Osteocyte (in vitro differentiated cells): ENCODE measurements at regions not wholly inside any gene's neighbourhood (a gene's known extent, or its start where the extent isn't known, plus 50 kb on each side); places are given as distances from the start of the nearest gene placed in this dataset.

ENCODE experiments used
- DNase-seq: peaks from one replicate; pipeline ENCODE4 v3.0.0; 2021; ENCODE audit warnings: mixed read lengths; ENCODE audit not compliant: unreplicated experiment; ENCODE audit errors: extremely low spot score
- H3K27ac Mint-ChIP-seq: one replicate; pipeline ENCODE4 v1.8.0; 2021; ENCODE audit warnings: mild to moderate bottlenecking, mixed read lengths; ENCODE audit not compliant: unreplicated experiment
- H3K27me3 Mint-ChIP-seq: one replicate; pipeline ENCODE4 v1.8.0; 2021; ENCODE audit warnings: mixed read lengths; ENCODE audit not compliant: unreplicated experiment
- H3K36me3 Mint-ChIP-seq: one replicate; pipeline ENCODE4 v1.8.0; 2021; ENCODE audit warnings: mixed read lengths; ENCODE audit not compliant: unreplicated experiment
- H3K4me1 Mint-ChIP-seq: one replicate; pipeline ENCODE4 v1.8.0; 2021; ENCODE audit warnings: mixed read lengths; ENCODE audit not compliant: unreplicated experiment
- H3K4me3 Mint-ChIP-seq: one replicate; pipeline ENCODE4 v1.8.0; 2021; ENCODE audit warnings: mild to moderate bottlenecking, moderate library complexity, mixed read lengths; ENCODE audit not compliant: unreplicated experiment
- H3K9me3 Mint-ChIP-seq: one replicate; pipeline ENCODE4 v1.8.0; 2021; ENCODE audit warnings: mixed read lengths; ENCODE audit not compliant: unreplicated experiment
- TF ChIP-seq, protein P1 (sequence below): fragments of 200-600 bp; sonication (generic); IDR thresholded peaks from 2 replicates; pipeline ENCODE4 v1.5.0; 2021; ENCODE audit warnings: antibody characterized with exemption, mild to moderate bottlenecking, moderate library complexity

DNA sequence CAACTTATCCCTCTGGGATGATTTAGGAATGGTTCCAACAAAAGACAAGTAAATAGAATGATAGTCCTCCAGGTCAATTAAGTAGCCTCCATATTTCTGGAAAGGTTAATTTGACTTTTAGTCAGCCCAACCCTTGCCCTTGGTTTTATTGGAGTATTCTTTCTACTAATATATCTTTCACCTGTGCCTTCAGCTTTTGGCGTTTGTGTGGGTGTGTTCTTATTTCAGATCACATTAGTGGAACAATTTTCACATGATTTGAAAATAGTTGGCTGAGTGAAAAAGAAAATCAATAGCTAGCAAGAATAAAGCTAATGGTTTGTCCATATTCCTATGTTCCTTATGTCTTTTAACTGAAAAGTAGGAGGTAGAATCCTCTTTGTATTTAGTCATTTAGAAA, 239.6 kb upstream of the SGK1 start:
- no peaks in the 10 kb centered on the region for H3K27me3 Mint-ChIP-seq
- no peak for DNase-seq
- H3K4me3 Mint-ChIP-seq, result no peak overlapping the region

GRCh38 chr6:134555672-134556071, 237.8 kb upstream of the SGK1 start:
- TF ChIP-seq, protein P1, sequence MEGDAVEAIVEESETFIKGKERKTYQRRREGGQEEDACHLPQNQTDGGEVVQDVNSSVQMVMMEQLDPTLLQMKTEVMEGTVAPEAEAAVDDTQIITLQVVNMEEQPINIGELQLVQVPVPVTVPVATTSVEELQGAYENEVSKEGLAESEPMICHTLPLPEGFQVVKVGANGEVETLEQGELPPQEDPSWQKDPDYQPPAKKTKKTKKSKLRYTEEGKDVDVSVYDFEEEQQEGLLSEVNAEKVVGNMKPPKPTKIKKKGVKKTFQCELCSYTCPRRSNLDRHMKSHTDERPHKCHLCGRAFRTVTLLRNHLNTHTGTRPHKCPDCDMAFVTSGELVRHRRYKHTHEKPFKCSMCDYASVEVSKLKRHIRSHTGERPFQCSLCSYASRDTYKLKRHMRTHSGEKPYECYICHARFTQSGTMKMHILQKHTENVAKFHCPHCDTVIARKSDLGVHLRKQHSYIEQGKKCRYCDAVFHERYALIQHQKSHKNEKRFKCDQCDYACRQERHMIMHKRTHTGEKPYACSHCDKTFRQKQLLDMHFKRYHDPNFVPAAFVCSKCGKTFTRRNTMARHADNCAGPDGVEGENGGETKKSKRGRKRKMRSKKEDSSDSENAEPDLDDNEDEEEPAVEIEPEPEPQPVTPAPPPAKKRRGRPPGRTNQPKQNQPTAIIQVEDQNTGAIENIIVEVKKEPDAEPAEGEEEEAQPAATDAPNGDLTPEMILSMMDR, result no peak
- Mint-ChIP-seq H3K4me3 (no peak overlapping the region), H3K36me3 (peaks cover 4% of the 10 kb centered on the region), H3K27me3 (no peaks in the 10 kb centered on the region), H3K27ac (no peak overlapping the region), H3K4me1 (peaks cover 22% of the 10 kb centered on the region), H3K9me3 (peaks cover 19% of the 10 kb centered on the region)
- no peak for DNase-seq

More for the DNA sequence above, 239.6 kb upstream of the SGK1 start:
- peaks cover 14% of the 10 kb centered on the region for H3K9me3 Mint-ChIP-seq
- TF ChIP-seq, protein P1, result no peak
- H3K4me1 Mint-ChIP-seq, result peaks cover 6% of the 10 kb centered on the region
- H3K36me3 Mint-ChIP-seq, result no peaks in the 10 kb centered on the region
- H3K27ac Mint-ChIP-seq, result no peak overlapping the region

- DNase-seq, result no peak
- no peak overlapping the region for H3K27ac Mint-ChIP-seq
Measured at GRCh38 chr6:134553936-134554335, 236.0 kb upstream of the SGK1 start.

DNA sequence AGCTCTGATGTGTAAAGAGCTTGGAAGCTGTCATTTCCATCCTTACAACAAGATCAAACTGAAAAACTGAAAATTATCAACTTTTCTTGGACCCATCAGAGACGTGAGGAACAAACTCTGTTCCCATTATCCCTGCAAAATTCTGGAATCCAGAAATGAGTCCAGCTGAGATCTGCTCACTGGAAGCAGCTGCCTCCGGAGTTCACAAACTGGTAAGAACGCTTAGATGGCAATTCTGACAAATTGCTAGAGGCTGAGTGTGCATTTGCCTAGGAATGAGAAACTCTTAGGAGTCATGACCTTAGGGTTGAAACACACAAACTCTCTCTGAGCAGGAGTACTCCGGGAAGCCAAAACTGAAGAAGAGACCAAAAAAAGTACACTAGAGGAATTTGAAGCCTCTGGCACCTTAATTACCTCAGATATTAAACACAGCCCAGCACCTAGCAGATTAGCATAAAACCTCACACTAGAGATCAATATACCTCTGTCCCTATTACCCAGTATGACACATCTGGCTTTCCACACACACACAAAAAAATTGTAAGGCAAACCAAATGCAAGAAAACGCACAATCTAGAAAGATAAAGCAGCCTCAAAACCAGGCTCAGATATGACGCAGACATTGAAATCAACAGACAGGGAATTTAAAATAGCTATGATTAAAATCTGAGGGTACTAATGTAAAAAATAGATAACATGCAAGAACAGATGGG, 233.5 kb upstream of the SGK1 start:
- Mint-ChIP-seq H3K4me1 (peaks cover 53% of the 10 kb centered on the region), H3K9me3 (peaks cover 13% of the 10 kb centered on the region), H3K27ac (peak overlapping the region; percentile 74), H3K4me3 (peak overlapping the region; percentile 2), H3K36me3 (peaks cover 4% of the 10 kb centered on the region), H3K27me3 (no peaks in the 10 kb centered on the region)
- TF ChIP-seq, protein P1, result no peak
- no peak for DNase-seq

More at GRCh38 chr6:134553936-134554335, 236.0 kb upstream of the SGK1 start:
- Mint-ChIP-seq H3K36me3 (peaks cover 4% of the 10 kb centered on the region), H3K27me3 (no peaks in the 10 kb centered on the region), H3K4me1 (peaks cover 38% of the 10 kb centered on the region), H3K9me3 (peaks cover 18% of the 10 kb centered on the region), H3K4me3 (no peak overlapping the region)
- TF ChIP-seq, protein P1, result no peak

- peak overlapping the region; percentile 74 for H3K27ac Mint-ChIP-seq
Measured at GRCh38 chr6:134550604-134551003, 232.7 kb upstream of the SGK1 start.

More at GRCh38 chr6:134550604-134551003, 232.7 kb upstream of the SGK1 start:
- H3K36me3 Mint-ChIP-seq, result peaks cover 4% of the 10 kb centered on the region
- DNase-seq, result no peak
- H3K27me3 Mint-ChIP-seq, result no peaks in the 10 kb centered on the region
- no peak overlapping the region for H3K4me3 Mint-ChIP-seq
- TF ChIP-seq, protein P1, result no peak
- peaks cover 53% of the 10 kb centered on the region for H3K4me1 Mint-ChIP-seq
- peaks cover 13% of the 10 kb centered on the region for H3K9me3 Mint-ChIP-seq
